ENCODE measurements at regions not wholly inside any gene's neighbourhood (a gene's known extent, or its start where the extent isn't known, plus 50 kb on each side); places are given as distances from the start of the nearest gene placed in this dataset.

DNA sequence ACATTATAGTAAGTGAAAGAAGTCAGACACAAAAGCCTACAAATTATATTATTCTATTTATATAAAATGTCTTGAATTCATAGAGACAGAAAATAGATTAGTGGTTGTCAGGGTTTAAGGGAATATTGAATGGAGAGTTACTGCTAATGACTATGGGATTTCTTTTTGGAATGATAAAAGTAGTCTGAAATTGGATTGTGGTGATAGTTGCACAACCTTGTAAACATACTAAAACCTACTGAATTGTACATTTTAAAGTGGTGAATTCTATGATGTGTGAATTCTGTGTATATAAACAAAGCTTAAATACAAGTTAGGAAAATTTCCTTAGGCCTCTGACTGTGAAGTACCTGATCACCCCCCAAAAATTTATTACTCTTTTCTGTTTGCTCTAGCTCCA is 343.1 kb downstream of the TFAP2B start:
- H3K27ac ChIP-seq = no peak overlapping the region
- no peaks in the 10 kb centered on the region for H3K9me3 ChIP-seq
- no peaks in the 10 kb centered on the region for H3K36me3 ChIP-seq
- TF ChIP-seq POLR2A (IDR thresholded peaks at IDR 0.05) (no peak), POLR2AphosphoS5 (IDR thresholded peaks at IDR 0.05) (no peak)
- TF ChIP-seq, protein P1, sequence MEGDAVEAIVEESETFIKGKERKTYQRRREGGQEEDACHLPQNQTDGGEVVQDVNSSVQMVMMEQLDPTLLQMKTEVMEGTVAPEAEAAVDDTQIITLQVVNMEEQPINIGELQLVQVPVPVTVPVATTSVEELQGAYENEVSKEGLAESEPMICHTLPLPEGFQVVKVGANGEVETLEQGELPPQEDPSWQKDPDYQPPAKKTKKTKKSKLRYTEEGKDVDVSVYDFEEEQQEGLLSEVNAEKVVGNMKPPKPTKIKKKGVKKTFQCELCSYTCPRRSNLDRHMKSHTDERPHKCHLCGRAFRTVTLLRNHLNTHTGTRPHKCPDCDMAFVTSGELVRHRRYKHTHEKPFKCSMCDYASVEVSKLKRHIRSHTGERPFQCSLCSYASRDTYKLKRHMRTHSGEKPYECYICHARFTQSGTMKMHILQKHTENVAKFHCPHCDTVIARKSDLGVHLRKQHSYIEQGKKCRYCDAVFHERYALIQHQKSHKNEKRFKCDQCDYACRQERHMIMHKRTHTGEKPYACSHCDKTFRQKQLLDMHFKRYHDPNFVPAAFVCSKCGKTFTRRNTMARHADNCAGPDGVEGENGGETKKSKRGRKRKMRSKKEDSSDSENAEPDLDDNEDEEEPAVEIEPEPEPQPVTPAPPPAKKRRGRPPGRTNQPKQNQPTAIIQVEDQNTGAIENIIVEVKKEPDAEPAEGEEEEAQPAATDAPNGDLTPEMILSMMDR (IDR thresholded peaks at IDR 0.05) = no peak
- DNase-seq (ENCODE audit: low spot score) = no peak
- intact Hi-C loops (cut with DNase I) = no loop called here
- H3K4me3 ChIP-seq = no peak overlapping the region
- H3K4me1 ChIP-seq (replicated peaks) = no peaks in the 10 kb centered on the region
- no peaks in the 10 kb centered on the region for H3K27me3 ChIP-seq (replicated peaks; ENCODE audit: insufficient read depth)

DNA sequence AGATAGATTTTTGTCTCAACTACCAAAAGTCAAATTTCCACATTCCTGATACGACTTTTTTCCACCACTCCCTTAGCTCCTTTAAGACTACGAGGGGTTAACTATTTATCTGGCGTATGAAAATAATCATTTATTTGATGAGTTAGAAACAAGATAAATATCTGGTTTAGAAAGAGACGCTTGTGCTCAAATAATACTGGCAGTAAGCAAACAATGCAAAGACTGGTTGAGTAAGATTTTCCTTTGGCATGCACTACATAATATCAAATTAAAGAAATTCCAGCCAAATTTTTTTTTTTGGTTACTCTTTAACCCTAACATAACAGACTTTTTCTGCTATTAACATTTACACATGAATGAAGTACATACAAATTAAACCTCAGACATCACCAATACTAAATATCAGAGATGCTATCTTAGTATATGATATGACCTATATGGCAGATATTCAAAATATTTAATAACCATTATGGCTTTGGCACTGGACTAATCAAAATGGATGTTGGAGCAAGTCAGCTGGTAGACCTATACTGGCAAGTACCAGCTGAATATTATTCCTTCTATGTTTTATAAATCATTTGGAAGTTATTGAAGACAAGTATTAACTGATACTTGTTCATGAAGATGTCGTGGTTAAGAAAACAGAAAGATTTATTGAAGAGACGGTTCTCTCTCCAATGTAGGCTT is 345.3 kb downstream of the TFAP2B start:
- no peak overlapping the region for H3K4me3 ChIP-seq
- no peaks in the 10 kb centered on the region for H3K4me1 ChIP-seq (replicated peaks)
- no peaks in the 10 kb centered on the region for H3K36me3 ChIP-seq
- 42% methylated on average over 6 of the region's 6 CpGs for WGBS
- H3K27me3 ChIP-seq (replicated peaks; ENCODE audit: insufficient read depth) = no peaks in the 10 kb centered on the region
- TF ChIP-seq POLR2A (IDR thresholded peaks at IDR 0.05) = no peak
- TF ChIP-seq, protein P1 (IDR thresholded peaks at IDR 0.05) = no peak
- no peak for TF ChIP-seq POLR2AphosphoS5 (IDR thresholded peaks at IDR 0.05)
- intact Hi-C loops (cut with DNase I) = no loop called here
- DNase-seq (ENCODE audit: low spot score) = no peak
- H3K9me3 ChIP-seq = no peaks in the 10 kb centered on the region
- H3K27ac ChIP-seq = no peak overlapping the region

DNA sequence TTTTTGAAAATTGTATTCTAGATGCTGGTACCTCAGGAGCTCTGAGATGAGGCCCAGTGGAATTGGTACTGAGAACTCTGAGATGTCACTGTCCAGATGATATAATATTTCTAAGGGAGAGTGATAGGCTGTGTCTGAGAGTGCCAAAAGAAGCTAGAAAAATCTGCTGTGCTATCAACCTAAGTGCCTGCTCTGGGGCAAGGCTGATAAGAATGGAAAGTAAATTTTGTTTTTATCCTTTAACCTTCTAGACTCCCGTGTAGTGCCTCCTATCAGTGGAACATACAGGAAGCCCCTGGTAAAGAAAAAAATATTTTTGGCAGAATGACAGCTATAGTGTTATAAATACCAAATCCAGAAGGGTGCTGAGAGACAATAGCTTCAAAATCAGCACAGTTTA is 348.2 kb downstream of the TFAP2B start:
- Histone ChIP-seq H3K4me1 (replicated peaks) (no peaks in the 10 kb centered on the region), H3K9me3 (no peaks in the 10 kb centered on the region), H3K36me3 (no peaks in the 10 kb centered on the region), H3K27me3 (replicated peaks; ENCODE audit: insufficient read depth) (no peaks in the 10 kb centered on the region), H3K4me3 (no peak overlapping the region), H3K27ac (no peak overlapping the region)
- TF ChIP-seq POLR2A (IDR thresholded peaks at IDR 0.05) = no peak
- TF ChIP-seq POLR2AphosphoS5 (IDR thresholded peaks at IDR 0.05) = no peak
- 54% methylated on average over 1 of the region's 1 CpG for WGBS
- DNase-seq (ENCODE audit: low spot score) = no peak
- intact Hi-C loops (cut with DNase I) = no loop called here

DNA sequence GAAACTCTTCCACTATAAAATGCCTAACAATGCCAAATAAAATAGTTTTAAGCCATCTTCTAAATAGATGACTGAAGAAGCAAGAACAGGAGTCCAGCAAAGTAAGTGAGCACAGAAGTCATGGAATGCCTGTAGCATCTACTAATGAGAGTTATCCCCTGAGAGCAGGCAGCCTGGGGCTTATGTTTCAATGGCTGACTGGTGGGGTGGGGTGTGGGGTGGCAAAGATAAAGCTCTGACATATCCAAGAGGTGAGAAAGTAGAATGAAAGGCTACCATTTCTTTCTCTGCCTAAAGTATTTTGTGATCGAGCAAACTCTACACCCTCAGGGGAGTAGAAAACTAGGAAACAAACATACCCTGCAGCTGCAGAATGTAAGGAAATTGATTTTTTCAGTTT is 348.8 kb downstream of the TFAP2B start:
- H3K9me3 ChIP-seq = no peaks in the 10 kb centered on the region
- no peak for DNase-seq (ENCODE audit: low spot score)
- no peaks in the 10 kb centered on the region for H3K4me1 ChIP-seq (replicated peaks)
- H3K27me3 ChIP-seq (replicated peaks; ENCODE audit: insufficient read depth) = no peaks in the 10 kb centered on the region
- 65% methylated on average over 1 of the region's 1 CpG for WGBS
- TF ChIP-seq POLR2AphosphoS5 (IDR thresholded peaks at IDR 0.05) (no peak), POLR2A (IDR thresholded peaks at IDR 0.05) (no peak)
- TF ChIP-seq, protein P1 (IDR thresholded peaks at IDR 0.05) = no peak
- H3K36me3 ChIP-seq = no peaks in the 10 kb centered on the region
- H3K4me3 ChIP-seq = no peak overlapping the region
- intact Hi-C loops (cut with DNase I) = no loop called here
- H3K27ac ChIP-seq = no peak overlapping the region

DNA sequence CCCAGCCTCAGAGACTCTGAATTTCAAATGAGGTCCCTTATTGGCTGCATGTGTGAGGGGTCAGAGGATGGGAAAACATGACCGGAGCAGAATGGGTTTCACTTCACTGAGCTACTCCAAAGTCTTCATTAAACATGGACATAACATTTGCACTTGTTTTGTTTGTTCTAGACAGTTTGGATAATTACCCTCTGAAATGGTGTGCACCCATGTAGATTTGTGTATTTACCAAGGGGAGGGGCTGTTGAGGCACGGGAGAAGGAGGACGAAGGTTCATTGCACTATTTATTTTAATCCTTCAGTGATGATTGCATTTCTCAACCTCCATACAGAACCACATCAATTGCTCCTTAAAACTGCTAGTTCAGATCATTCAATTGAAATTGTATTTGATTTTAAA is 364.2 kb downstream of the TFAP2B start:
- Histone ChIP-seq H3K27me3 (replicated peaks; ENCODE audit: insufficient read depth) (no peaks in the 10 kb centered on the region), H3K36me3 (no peaks in the 10 kb centered on the region), H3K27ac (no peak overlapping the region), H3K9me3 (no peaks in the 10 kb centered on the region), H3K4me1 (replicated peaks) (no peaks in the 10 kb centered on the region), H3K4me3 (no peak overlapping the region)
- DNase-seq (ENCODE audit: low spot score) = no peak
- 46% methylated on average over 3 of the region's 3 CpGs for WGBS
- TF ChIP-seq, protein P1 (IDR thresholded peaks at IDR 0.05) = no peak
- TF ChIP-seq POLR2AphosphoS5 (IDR thresholded peaks at IDR 0.05) (no peak), POLR2A (IDR thresholded peaks at IDR 0.05) (no peak)
- intact Hi-C loops (cut with DNase I) = no loop called here

All from prostate gland (tissue), 2 donors.